ENCODE measurements at regions not wholly inside any gene's neighbourhood (a gene's known extent, or its start where the extent isn't known, plus 50 kb on each side); places are given as distances from the start of the nearest gene placed in this dataset.
A peak's percentile ranks its signal among the peaks of the same experiment; 100 is the strongest.

DNA sequence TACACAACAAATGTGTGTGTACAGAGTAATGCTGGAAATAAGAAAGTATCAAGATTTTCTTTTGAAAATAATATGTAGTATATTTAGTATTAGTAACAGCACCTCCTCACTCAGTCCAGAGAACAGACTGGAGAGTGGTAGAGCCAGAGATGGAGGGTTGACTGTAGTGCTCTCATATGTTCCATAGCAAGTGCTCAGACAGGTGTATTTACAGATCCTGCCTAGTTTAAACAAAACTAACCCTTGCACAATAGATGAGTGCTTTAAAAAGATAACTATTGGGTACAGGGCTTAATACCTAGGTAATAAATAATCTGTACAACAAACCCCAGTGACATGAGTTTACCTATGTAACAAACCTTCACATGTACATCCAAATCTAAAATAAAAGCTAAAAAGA, 381.0 kb upstream of the EMCN start:
- Histone ChIP-seq H3K9me3 (no peaks in the 10 kb centered on the region), H3K27ac (no peak overlapping the region), H3K27me3 (no peaks in the 10 kb centered on the region), H3K36me3 (no peaks in the 10 kb centered on the region), H3K4me1 (no peaks in the 10 kb centered on the region), H3K4me3 (no peak overlapping the region)
- no peak for ATAC-seq
- no peak for DNase-seq
- no peak for TF ChIP-seq CTCF (IDR thresholded peaks at IDR 0.05)
- no peak for FAIRE-seq
- intact Hi-C loops (cut with DNase I), result no loop called here

DNA sequence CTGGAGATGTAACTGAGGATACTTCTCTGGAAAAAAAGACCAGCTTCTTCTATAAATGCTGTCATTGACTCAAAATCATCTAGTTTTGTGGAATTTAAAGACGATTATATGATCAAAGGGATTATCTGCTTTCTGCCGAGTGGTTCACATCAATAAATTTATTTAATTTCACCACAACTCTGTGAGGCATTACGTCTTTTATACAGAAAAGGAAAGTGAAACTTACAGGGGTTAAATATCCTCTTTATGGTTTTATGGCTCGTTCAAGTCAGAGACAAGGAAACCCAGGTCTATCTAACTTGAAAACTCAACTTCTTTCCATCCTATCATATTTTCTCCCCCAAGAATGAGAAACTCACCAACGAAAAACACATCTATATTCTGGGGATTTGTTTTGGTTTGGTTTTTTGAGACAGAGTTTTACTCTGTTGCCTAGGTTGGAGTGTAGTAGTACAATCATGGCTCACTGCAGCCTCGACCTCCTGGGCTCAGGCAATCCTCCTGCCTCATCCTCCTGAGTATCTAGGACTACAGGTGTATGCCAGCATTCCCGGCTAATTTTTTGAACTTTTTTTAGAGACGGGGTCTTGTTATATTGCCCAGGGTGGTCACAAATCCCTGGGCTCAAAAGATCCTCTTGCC, 377.9 kb upstream of the EMCN start:
- FAIRE-seq, result no peak
- intact Hi-C loops (cut with DNase I), result no loop called here

GRCh38 chr4:100894339-100894870, 376.6 kb upstream of the EMCN start:
- no peak for FAIRE-seq
- WGBS, 2 donors, result 42 to 62% methylated on average over 1 of the region's 1 CpG
- Histone ChIP-seq H3K4me3 (no peak overlapping the region), H3K9me3 (no peaks in the 10 kb centered on the region), H3K27me3 (no peaks in the 10 kb centered on the region), H3K27ac (no peak overlapping the region), H3K4me1 (no peaks in the 10 kb centered on the region), H3K36me3 (no peaks in the 10 kb centered on the region)
- ATAC-seq, result peak in 1 of 4 donors; percentile 49
- intact Hi-C loops (cut with DNase I), result no loop called here
- DNase-seq, result no peak
- TF ChIP-seq CTCF (IDR thresholded peaks at IDR 0.05), result no peak

More for the DNA sequence above, 377.9 kb upstream of the EMCN start:
- H3K27me3 ChIP-seq, result no peaks in the 10 kb centered on the region
- H3K4me1 ChIP-seq, result no peaks in the 10 kb centered on the region
- no peak for TF ChIP-seq CTCF (IDR thresholded peaks at IDR 0.05)
- no peaks in the 10 kb centered on the region for H3K36me3 ChIP-seq
- H3K27ac ChIP-seq, result no peak overlapping the region
- ATAC-seq (no peak), DNase-seq (no peak)
- peak overlapping the region in 1 of 4 donors; percentile 17 for H3K4me3 ChIP-seq
- WGBS, 2 donors, result 43 to 58% methylated on average over 8 of the region's 8 CpGs
- H3K9me3 ChIP-seq, result no peaks in the 10 kb centered on the region

DNA sequence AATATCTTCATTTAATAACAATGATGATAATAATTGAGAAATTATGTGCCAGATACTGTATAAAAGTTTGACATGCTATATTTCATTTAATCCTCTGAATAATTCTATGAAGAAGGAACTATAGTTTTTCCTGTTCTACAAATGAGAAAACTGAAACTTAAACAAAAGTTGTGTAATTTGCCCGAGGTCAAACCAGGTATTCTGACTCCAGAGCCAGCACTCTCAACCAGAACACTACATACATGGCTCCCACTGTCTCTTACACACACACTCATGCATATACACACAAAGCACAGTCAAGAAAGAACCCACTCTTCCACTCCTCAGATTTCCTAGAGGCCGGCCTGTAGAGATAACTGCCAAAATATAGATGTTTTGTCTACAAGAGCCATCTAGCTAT, 374.0 kb upstream of the EMCN start:
- FAIRE-seq, result no peak

More for the DNA sequence above, 374.0 kb upstream of the EMCN start:
- ATAC-seq (no peak), DNase-seq (no peak)
- Histone ChIP-seq H3K4me3 (no peak overlapping the region), H3K9me3 (no peaks in the 10 kb centered on the region), H3K27ac (no peak overlapping the region), H3K27me3 (no peaks in the 10 kb centered on the region), H3K36me3 (no peaks in the 10 kb centered on the region), H3K4me1 (no peaks in the 10 kb centered on the region)
- WGBS, 2 donors, result 72 to 80% methylated on average over 2 of the region's 2 CpGs
- intact Hi-C loops (cut with DNase I), result no loop called here
- TF ChIP-seq CTCF (IDR thresholded peaks at IDR 0.05), result no peak
